Activated B cell treated with CpG ODN at 0.5 μM for 24 hours (primary cell): ENCODE measurements at regions not wholly inside any gene's neighbourhood (a gene's known extent, or its start where the extent isn't known, plus 50 kb on each side); places are given as distances from the start of the nearest gene placed in this dataset.

ENCODE experiments used
- ATAC-seq: fragments of 200-7000 bp; cut with Tn5 transposase; one replicate; pipeline ENCODE4 v1.10.0; 2021; ENCODE audit warnings: low read depth, mild to moderate bottlenecking, moderate library complexity
- CTCF ChIA-PET: fragments of 350-600 bp; sonication (Branson Sonifier 250); formaldehyde crosslinking; loops from one replicate; lab custom pipeline; 2021; ENCODE audit warnings: antibody characterized with exemption; lab: Charles Lee
- POLR2A ChIA-PET: fragments of 350-600 bp; sonication (Branson Sonifier 250); formaldehyde crosslinking; loops from one replicate; lab custom pipeline; 2021; ENCODE audit warnings: antibody characterized with exemption; lab: Charles Lee
- DNase-seq: peaks from one replicate; pipeline ENCODE4 v3.0.0; 2022
- H3K27ac Mint-ChIP-seq: one replicate; pipeline ENCODE4 v1.8.0; 2020; ENCODE audit warnings: mixed read lengths
- H3K27me3 Mint-ChIP-seq: one replicate; pipeline ENCODE4 v1.8.0; 2021; ENCODE audit warnings: mixed read lengths
- H3K36me3 Mint-ChIP-seq: one replicate; pipeline ENCODE4 v1.8.0; 2021; ENCODE audit warnings: low read depth, mixed read lengths
- H3K4me1 Mint-ChIP-seq: one replicate; pipeline ENCODE4 v1.8.0; 2021; ENCODE audit warnings: mixed read lengths
- H3K4me3 Mint-ChIP-seq: one replicate; pipeline ENCODE4 v1.8.0; 2020; ENCODE audit warnings: mild to moderate bottlenecking, mixed read lengths
- H3K9me3 Mint-ChIP-seq: one replicate; pipeline ENCODE4 v1.8.0; 2020; ENCODE audit warnings: mixed read lengths
- CTCF ChIP-seq: fragments of 200-600 bp; IDR thresholded peaks from one replicate; pipeline ENCODE4 v1.8.0; 2022; ENCODE audit warnings: antibody characterized with exemption, mild to moderate bottlenecking
- intact Hi-C: fragments of 100-400 bp; cut with micrococcal nuclease; formaldehyde crosslinking; loops from one replicate; pipeline ENCODE4 v1.15.1; 2024

GRCh38 chr16:51306886-51307595 is 156.0 kb upstream of the SALL1 start:
- H3K4me3 Mint-ChIP-seq, result no peak overlapping the region
- DNase-seq, result no peak
- H3K36me3 Mint-ChIP-seq, result no peaks in the 10 kb centered on the region
- no peak overlapping the region for H3K27ac Mint-ChIP-seq
- H3K9me3 Mint-ChIP-seq, result no peaks in the 10 kb centered on the region
- ChIA-PET CTCF (no interaction called here), POLR2A (no interaction called here)
- no peaks in the 10 kb centered on the region for H3K27me3 Mint-ChIP-seq
- TF ChIP-seq CTCF, result no peak
- H3K4me1 Mint-ChIP-seq, result no peaks in the 10 kb centered on the region
- intact Hi-C loops, result no loop called here
- no peak for ATAC-seq

GRCh38 chr16:51306116-51306515 is 155.0 kb upstream of the SALL1 start:
- CTCF ChIA-PET, result no interaction called here
- H3K27ac Mint-ChIP-seq, result no peak overlapping the region
- no peaks in the 10 kb centered on the region for H3K36me3 Mint-ChIP-seq
- intact Hi-C loops, result no loop called here
- POLR2A ChIA-PET, result no interaction called here
- TF ChIP-seq CTCF, result no peak
- no peaks in the 10 kb centered on the region for H3K4me1 Mint-ChIP-seq
- H3K9me3 Mint-ChIP-seq, result no peaks in the 10 kb centered on the region
- DNase-seq (no peak), ATAC-seq (no peak)
- no peak overlapping the region for H3K4me3 Mint-ChIP-seq
- H3K27me3 Mint-ChIP-seq, result no peaks in the 10 kb centered on the region

- ChIA-PET POLR2A (no interaction called here), CTCF (no interaction called here)
- H3K9me3 Mint-ChIP-seq, result no peaks in the 10 kb centered on the region
- no peak overlapping the region for H3K4me3 Mint-ChIP-seq
- no peak for DNase-seq
- H3K4me1 Mint-ChIP-seq, result no peaks in the 10 kb centered on the region
- TF ChIP-seq CTCF, result no peak
- intact Hi-C loops, result no loop called here
- no peak overlapping the region for H3K27ac Mint-ChIP-seq
- no peaks in the 10 kb centered on the region for H3K36me3 Mint-ChIP-seq
- ATAC-seq, result no peak
- H3K27me3 Mint-ChIP-seq, result no peaks in the 10 kb centered on the region
These were observed 154.3 kb upstream of the SALL1 start for GRCh38 chr16:51305337-51305736.

GRCh38 chr16:51302042-51302441 is 151.0 kb upstream of the SALL1 start:
- DNase-seq (no peak), ATAC-seq (no peak)
- ChIA-PET POLR2A (no interaction called here), CTCF (no interaction called here)
- H3K4me3 Mint-ChIP-seq, result no peak overlapping the region
- no peaks in the 10 kb centered on the region for H3K36me3 Mint-ChIP-seq
- no peaks in the 10 kb centered on the region for H3K27me3 Mint-ChIP-seq
- H3K27ac Mint-ChIP-seq, result no peak overlapping the region
- peaks cover 8% of the 10 kb centered on the region for H3K9me3 Mint-ChIP-seq
- no peaks in the 10 kb centered on the region for H3K4me1 Mint-ChIP-seq
- no peak for TF ChIP-seq CTCF
- intact Hi-C loops, result no loop called here

GRCh38 chr16:51298800-51299199 is 147.7 kb upstream of the SALL1 start:
- no peaks in the 10 kb centered on the region for H3K27me3 Mint-ChIP-seq
- CTCF ChIA-PET, result no interaction called here
- ATAC-seq, result no peak
- no peak for TF ChIP-seq CTCF
- H3K4me1 Mint-ChIP-seq, result no peaks in the 10 kb centered on the region
- H3K4me3 Mint-ChIP-seq, result no peak overlapping the region
- intact Hi-C loops, result no loop called here
- no peaks in the 10 kb centered on the region for H3K36me3 Mint-ChIP-seq
- H3K9me3 Mint-ChIP-seq, result peaks cover 8% of the 10 kb centered on the region
- H3K27ac Mint-ChIP-seq, result no peak overlapping the region
- POLR2A ChIA-PET, result no interaction called here
- no peak for DNase-seq
